Activated CD4-positive, alpha-beta T cell treated with anti-CD3 and anti-CD28 coated beads, Interleukin-2, amount 50 U/mL, for 1 hour (primary cell): ENCODE measurements at regions not wholly inside any gene's neighbourhood (a gene's known extent, or its start where the extent isn't known, plus 50 kb on each side); places are given as distances from the start of the nearest gene placed in this dataset.
"Not testable (repeated sequence)": the region's sequence is repeated elsewhere in the genome, so short reads cannot be mapped to it uniquely, and the experiment has no call there.

Source experiments
- DNase-seq: peaks from one replicate; pipeline ENCODE4 v3.0.0-alpha.2; 2020

DNA sequence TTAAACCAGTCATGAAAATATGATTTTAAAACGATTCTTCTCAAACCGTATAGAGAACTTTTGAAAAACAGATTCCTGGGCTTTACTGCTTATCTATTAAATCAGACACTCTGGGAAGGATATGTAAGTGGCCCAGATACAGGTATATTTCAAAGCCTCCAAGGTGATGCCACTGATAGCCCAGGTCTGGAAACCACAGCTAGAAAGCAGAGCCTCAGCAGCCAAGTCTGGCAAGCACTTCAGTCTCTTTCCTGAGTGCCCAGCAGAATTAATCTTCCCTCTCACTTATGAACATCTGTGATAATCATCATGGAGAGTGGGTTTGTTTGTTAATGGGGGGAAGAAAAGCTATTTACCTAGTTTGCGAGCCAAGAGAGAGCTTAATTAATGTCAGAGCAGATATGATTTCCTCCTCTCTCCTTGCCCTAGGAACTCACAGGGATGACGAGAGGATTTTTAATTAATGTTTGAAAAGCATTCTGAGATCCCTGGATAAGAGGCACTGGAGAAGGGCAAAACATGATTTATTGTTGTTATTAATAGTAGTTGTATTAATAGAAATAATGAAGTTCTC lies 368.4 kb downstream of the TLE1 start:
- DNase-seq: no peak

DNA sequence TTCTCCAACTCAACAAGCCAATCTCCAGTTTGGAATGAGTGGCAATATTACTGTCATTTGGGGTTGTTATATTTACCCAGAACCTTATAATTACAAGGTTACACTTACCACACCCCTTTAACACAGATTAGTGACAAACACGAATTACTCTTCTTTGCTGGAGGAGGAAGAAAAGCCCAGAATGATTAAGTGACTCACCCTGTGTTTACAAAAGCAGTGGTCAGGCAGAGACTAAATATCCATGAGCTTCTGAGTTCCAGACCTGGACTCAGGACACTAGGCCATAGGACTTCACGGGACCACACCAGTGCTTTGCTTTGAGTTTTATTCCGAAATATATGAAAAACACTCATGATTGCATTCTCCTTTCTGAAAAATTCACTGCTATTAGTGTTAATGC lies 370.8 kb downstream of the TLE1 start:
- DNase-seq: no peak

DNA sequence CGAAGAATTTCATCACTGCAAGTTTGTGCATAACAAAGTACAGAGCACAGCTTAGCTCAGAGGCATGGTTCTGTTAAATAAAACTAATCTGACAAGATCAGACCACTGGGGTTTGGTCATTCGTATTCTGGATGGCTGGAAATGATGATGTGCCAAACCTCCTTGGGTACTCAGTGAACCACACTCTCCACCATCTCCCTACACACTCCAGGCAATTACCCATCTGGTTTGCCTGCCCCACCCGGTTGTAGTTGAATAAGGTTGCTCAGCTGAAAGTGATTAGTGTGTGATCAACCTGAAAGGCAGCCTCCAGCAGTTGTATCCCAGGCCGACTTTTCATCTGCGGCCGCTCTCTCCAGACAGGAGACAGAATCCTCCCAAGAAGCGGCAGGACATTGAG lies 371.4 kb downstream of the TLE1 start:
- no peak for DNase-seq

DNA sequence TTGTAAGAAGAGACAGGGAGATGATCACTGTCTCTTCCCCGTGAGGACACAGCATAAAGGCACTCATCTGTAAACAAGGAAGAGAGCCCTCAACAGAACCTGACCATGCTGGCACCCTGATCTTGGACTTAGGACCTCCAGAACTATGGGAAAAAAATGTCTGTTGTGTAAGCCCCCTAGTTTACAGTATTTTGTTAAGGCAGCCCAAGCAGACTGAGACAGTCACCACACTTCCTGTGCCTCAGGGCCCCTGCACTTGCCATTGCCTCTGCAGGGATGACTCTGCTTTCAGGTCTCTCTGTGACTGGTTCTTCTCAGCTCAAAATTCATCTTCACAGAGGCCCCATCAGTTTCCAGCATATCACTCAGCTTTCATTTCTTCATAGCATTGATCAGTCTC lies 372.1 kb downstream of the TLE1 start:
- DNase-seq: no peak

DNA sequence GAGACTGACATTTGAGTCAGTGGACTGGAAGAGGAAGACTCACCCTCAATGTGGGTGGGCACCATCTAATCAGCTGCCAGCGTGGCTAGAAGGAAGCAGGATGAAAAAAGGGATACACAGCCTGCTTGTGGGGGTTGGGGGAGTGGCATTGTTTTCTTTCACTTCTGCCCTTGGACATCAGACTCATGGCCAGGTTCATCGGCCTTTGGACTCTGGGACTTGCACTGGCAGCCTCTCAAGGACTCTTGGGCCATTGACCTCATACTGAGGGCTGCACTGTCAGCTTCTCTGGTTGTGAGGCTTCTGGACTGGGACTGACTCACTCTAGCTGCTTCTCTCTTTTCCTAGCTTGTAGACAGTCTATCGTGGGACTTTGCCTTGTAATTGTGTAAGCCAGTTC lies 374.9 kb downstream of the TLE1 start:
- DNase-seq: no peak

DNA sequence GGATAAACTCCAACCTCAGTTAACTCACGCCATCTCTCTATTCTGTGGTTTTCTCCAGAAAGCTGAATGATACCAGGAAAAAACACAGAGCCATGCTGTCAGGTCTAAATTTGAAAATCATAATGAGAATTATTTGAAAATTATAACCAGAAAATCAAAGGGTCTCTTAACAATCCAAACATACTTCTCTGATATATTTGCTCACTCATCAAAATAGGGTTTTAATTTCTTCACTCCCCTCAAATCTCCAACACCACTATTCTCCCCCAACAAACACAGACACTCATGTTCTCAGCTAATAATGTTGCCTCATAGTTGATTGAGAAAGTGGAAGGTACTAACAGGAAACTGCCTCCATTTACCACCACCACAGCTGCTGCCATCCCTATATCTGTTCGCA lies 375.5 kb downstream of the TLE1 start:
- no peak for DNase-seq

DNA sequence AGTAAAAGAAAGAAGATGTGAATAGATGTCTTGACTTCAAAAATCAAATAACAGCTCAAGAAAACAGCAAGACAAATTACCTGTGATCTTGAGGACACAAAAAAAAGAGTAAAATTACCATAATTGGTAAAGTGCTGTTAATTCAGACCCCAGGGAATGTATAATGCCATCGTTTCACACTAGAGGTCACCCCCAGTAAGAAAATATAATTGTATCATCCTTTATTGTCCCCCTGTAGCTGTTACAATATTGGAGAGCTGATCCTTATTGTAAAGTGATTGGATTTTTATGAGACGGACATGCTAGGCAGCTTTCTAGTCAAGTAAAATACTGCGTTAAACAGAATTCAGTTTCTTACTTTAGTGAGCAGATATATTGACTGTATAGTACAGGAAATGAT lies 377.0 kb downstream of the TLE1 start:
- no peak for DNase-seq

DNA sequence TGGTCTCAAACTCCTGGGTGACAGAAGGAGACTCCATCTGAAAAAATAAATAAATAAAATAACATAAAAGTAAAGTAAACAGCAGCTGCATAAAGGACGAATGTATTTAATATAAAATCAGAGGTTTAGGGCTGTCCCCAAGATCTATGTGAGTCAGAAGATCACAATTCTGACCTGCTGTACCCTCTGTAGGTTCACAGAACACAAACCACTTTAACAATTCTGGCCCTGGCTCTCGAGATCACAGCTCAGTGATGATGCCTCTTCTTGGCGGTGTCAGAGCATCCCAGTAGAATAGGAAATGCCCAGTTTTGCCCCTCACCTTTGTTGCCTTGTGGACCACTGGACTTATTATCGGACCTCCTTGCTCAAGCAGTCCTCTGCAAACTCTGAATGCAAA lies 380.9 kb downstream of the TLE1 start:
- no peak for DNase-seq

DNA sequence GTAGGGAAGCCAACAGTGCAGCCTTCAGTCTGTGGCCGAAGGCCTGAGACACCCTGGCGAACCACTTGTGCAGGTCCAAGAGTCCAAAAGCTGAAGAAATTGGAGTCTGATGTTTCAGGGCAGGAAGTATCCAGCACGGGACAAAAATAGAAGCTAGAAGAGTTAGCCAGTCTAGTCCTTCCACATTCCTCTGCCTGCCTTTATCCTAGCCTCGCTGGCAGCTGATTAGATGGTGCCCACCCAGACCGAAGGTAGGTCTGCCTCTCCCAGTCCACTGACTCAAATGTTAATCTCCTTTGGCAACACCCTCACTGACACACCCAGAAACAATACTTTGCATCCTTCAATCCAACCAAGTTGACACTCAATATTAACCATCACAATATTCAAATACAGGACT lies 381.6 kb downstream of the TLE1 start:
- not testable (repeated sequence) for DNase-seq

DNA sequence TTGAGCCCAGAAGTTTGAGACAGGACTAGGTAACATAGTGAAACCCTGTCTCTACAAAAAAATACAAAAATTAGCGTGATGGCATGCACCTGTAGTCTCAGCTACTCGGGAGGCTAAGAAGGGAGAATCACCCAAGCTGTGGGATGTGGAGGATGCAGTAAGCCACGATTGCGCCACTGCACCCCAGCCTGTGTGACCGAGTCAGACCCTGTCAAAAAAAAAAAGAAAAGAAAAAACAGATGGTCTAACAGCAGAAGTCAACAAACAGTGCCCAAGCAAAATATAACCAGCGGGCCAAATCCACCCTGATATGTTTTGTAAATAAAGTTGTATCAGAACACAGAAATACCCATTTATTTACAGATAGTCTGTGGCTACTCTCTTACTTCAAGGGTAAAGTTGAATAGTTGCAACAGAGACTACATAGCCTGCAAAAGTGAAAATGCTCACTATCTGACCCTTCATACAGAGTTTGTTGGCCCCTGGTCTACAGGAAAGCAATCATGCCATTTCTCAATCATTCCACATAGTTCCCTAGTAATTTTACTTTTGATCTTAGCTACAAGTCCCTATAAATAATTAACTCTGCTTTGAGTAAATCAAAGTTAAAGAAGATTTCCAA lies 383.7 kb downstream of the TLE1 start:
- no peak for DNase-seq

DNA sequence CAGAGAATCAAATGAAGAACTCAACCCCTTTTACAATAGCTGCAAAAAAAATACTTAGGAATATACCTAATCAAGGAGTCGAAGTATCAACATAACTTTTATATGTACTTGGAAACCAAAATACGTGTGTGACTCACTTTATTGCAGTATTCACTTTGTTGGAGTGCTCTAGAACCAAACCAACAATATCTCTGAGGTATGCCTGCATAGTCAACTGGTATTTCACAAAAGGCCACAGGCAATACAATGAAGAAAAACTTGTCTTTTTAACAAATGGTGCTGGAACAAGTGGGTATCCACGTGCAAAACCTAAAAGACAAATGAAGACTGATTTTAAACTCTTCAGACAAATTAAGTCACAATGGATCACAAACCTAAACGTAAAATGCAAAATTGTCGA lies 385.7 kb downstream of the TLE1 start:
- DNase-seq: no peak

DNA sequence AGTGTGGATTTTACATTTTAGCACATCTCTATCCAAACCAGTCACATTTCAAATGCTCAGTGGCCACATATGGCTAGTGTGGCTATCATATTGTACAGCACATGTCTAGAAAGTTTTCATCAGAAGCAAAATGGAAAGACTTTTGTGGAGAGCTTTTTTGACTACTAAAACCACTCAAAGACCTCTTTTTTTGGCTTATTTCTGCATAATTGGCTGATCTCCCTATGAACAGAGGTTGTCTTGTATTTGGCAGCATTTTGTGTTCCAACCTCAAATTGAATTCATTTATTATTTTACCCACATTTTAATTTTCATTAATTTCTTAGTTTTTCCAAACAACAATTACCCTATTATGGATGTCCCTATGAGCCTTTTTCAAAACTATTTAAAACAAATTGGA lies 395.7 kb downstream of the TLE1 start:
- no peak for DNase-seq

DNA sequence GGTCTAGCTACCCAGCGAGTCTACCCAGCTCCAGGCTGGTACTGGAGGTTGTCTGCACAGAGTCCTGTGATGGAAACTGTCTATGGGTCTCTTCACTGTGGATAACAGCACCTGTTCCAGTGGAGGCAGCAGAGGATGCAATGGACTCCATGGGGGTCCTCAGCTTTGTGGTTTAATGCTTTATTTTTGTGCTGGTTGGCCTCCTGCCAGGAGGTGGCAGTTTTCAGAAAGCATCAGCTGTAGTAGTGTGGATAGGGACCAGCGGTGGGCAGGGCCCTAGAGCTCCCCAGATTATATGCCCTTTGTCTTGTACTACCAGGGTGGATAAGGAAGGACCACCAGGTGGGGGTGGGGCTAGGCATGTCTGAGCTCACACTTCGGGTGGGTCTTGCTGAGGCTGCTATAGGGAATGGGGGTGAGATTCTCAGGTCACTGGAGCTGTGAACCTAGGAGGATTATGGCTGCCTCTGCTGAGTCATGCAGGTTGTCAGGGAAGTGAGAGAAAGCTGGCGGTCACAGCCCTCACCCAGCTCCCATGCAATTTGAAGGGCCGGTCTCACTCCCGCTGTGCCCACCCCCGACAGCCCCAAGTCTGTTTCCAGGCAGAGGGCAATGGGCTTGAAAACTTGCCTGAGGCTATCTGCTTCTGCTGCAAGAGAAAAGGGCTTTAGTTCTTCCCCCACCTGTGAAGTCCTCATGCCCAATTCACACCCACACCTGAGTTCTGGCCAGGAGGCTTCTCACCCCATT lies 397.1 kb downstream of the TLE1 start:
- no peak for DNase-seq

DNA sequence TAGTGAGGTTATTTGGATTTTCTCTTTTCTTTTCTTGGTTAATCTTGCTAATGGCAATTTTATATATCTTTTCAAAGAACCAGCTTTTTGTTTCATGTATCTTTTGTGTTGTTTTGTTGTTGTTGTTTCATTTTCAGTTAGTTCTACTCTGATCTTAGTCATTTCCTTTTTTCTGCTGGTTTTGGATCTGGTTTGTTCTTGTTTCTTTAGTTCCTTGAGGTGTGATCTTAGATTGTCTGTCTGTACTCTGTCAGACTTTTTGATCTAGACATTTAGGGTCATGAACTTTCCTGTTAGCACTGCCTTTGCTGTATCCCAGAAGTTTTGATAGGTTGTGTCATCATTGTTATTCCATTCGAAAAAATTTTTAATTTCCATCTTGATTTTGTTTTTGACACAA lies 399.7 kb downstream of the TLE1 start:
- DNase-seq: no peak

DNA sequence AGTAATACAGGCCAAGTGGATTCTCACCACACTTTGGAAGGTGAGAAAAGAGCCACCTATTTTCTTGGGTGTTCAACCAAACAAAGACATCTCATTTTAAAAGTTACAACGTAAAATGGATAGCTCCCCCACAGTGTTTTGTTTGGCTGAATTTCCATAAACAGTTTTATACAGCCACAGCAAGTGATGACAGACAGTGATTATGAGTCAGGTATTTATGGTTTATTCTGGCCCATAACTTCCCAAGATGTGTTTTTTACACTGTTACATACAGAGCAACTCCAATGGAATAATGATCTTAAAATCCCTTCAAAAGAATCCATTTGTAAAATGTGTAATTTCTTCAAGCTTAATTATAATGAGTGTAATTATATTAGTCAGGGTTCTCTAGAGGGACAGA lies 421.3 kb downstream of the TLE1 start:
- DNase-seq: no peak

DNA sequence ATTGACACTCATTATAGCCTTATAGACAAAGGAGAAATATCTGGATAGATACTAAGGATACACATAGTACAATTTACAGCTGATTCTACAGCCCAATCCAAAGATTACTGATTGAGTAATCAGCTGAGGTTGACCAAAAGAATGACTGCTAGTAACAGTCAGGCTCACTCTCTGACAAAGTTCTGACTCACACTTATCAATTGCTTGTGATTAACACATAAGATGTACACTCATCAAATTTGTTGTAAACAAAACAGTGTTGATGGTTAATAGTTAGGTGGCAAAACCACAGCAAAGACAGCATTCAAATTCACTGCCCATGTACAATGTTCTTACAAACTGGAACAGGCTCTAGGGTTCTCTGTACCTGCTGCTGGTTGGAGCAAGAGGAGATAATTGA lies 422.7 kb downstream of the TLE1 start:
- no peak for DNase-seq

DNA sequence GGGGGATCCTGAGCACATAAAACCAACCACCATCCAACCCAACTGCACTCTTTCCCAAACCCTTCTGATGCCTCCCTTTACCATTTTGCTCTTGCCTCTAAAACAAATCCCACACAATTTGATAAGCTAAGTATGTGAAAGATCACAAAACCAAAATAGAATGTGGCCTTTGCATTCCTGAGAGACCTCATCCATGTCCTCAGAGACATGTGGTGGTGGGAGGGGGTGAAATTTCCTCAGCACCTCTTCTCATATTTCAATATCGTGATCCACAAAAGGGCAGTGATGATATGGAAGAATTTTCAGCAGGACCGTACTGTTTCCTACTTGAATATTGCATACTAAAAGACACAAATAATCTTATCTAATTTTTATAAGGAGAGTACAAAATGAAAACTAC lies 423.3 kb downstream of the TLE1 start:
- no peak for DNase-seq

DNA sequence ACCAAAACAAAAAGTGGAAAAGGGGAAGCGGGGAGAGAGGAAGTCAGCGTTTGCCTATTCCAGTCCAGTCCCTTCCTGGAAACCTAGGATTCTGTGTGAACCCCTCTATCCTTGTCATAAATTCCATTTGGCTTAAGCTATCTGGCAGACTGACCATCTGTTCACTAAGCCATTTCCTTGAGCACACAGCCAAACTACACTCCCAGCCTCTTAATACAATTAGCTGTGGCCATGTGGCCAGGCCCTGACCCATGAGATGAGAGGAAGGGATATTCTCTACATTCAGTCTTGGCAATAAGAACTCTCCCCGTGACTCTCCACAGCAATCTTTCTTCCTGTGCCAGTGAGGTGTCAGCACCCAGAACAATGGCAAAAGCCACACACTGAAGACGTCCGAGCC lies 424.8 kb downstream of the TLE1 start:
- DNase-seq: no peak

DNA sequence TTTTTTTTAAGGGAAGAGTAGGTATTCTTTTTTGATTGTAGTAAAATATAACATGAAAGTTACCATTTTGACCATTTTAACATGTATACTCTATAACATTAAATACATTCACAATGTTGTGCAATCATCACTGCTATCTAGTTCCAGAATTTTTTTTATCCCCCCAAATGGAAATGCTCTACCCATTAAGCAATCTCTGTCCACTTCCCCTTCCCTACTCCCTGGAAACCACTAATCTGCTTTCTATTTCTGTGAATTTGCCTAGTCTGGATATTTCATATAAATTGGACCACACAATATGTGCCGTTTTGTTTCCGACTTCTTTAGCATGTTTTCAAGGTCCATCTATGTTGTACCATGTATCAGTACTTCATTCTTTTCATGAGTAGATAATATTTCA lies 429.5 kb downstream of the TLE1 start:
- no peak for DNase-seq

DNA sequence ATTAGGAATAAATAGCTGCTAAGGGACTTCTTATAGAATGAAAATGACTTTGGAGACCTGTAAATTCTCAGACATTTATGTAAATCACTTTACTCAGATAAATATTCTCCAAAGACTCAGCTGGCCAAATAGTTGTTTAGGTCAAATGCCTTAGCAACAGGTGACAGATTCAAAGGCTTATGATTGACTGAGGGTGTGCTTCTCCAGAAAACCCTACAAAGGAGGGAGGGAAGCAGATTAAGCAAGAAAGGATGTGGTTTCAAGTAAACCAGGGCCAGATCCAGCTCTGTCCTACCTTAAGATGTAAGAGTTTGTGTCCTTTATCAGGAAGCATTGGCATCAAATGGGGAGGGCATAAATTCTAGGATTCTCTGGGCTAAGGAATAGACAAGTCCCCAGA lies 433.0 kb downstream of the TLE1 start:
- DNase-seq: no peak

DNA sequence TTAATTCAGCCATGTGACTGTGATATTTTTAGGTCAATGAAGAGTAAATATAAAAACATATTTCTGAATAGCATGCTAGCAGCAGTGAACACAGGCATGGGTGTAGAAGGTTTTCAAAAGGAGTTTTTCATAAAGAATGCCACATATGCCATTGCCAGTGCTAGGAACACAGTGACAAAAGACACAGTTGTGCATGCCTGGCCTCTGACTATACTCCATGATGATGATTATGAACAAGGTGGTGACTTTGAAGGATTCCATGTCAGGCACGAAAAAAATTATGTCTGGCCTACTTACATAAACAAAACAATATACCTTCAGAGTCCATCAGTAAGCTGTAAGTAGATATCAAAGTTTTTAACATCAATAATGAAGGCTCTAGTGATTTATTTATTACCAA lies 438.7 kb downstream of the TLE1 start:
- no peak for DNase-seq

DNA sequence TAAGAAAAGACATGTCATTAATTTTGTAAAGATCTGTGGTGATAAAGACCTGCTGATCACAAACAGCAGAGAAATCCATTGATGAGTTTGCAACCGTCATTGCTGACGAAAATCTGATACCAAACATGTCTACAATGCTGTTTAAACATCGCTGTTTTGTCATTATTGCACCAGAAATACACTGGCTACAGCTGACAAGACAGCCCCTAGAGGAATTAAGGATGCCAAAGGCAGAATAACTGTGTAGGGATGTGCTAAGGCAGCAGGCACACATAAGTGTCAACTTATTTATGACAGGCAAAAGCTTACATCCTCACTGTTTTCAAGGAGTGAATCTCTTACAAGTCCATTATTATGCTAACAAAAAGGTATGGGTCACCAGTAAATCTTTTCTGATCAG lies 439.3 kb downstream of the TLE1 start:
- no peak for DNase-seq

DNA sequence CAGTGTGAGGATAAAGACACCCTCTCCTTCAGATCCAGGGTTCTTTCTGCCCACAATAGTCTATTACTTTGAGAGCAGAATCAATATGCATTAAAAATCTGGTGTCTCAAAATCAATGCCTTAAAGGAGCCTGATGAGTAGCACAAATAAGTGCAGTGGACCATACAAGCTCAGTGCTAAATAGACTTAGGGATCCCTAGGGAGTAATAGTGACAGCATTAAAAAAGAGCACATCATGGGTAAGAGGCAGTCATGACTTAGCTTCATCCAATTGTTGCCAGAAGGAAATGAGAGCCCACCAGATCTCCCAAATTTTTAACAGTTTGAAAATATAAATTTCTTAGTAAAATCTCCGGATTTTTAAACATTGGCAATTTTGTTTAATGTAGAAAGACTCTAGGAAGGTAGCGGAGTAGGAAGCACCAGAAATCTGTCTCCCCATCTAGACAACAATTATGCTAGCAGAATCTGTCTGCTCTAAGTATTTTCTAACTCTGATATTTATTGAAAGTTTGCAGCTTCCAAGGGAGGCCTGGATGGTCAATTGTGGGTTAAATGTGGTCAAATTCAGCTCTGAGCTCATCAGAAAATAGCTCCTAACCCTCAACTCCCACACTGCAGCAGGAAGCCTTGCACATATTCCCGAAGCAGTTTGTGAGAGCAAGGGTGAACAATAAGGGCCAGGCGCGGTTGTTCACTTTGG lies 443.9 kb downstream of the TLE1 start:
- no peak for DNase-seq

DNA sequence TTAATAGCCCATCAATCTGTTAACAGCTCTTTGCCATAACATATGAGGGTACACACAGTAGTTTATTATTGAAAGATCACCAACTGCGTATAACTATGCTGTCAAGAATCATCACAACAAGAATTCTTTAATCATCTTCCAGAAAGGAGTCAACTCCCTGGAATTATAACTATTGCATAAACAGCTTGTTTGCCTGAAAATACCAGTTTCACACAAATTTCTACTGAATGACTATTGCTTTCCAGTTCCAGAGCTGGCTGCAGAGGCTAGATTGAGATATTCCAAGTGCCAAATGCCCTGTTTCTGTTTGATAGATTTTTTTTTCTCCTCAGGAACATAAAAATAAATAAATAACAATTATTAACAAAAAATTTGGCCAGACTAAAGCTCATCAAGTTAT lies 444.7 kb downstream of the TLE1 start:
- DNase-seq: no peak
